K562 (cell line): ENCODE measurements at regions not wholly inside any gene's neighbourhood (a gene's known extent, or its start where the extent isn't known, plus 50 kb on each side); places are given as distances from the start of the nearest gene placed in this dataset.

Experiments
- ATAC-seq: fragments of 200-7000 bp; cut with Tn5 transposase; 3 replicates; pipeline ENCODE4 v1.9.1; 2020; ENCODE audit warnings: moderate library complexity
- BruUV-seq: library from RNA; stranded (reverse); fragments of 400-500 nt; replicated peaks from 2 replicates; lab custom pipeline; 2021; lab: Mats Ljungman, UMichigan
- CTCF ChIA-PET: fragments of 300-600 bp; formaldehyde crosslinking; extraction: SDS; loops from one replicate; lab custom pipeline; 2021; ENCODE audit warnings: low intra/inter-chr PET ratio; lab: Yijun Ruan, JAX
- POLR2A ChIA-PET: fragments of 300-600, 350-650 bp; sonication (Branson Sonifier 250); formaldehyde crosslinking; extraction: SDS; loops from one replicate; lab custom pipeline; 2021; ENCODE audit warnings: antibody characterized with exemption, inconsistent platforms; lab: Yijun Ruan, JAX
- DNase-seq, 4 experiments: peaks; one replicate each; pipeline versions ENCODE4 v3.0.0 to v3.0.0-alpha.2; 2011 to 2018; ENCODE audit warnings: low spot score in 3 of 4, mixed read lengths in 3 of 4; ENCODE audit errors: extremely low read depth in 1 of 4
- FAIRE-seq: peaks from 2 replicates; lab custom pipeline; 2011; peaks lifted over from hg19 to GRCh38; lab: Jason Lieb, UNC
- H2AFZ ChIP-seq: 2 replicates; pipeline ENCODE4 v1.6.0; 2011; ENCODE audit warnings: low read depth, low read length, control low read depth, inconsistent platforms
- H3K27ac ChIP-seq: fragments of 200-600 bp; 3 replicates; pipeline ENCODE4 v1.8.0; 2011; ENCODE audit warnings: low read depth, mild to moderate bottlenecking, control low read depth, inconsistent platforms, low read length, moderate library complexity, mixed read lengths; ENCODE audit errors: extremely low read depth
- H3K27me3 ChIP-seq, 2 experiments: fragments of 300-600 bp in 1 of 2; 2 replicates in 1 of 2; 3 replicates in 1 of 2; pipeline versions ENCODE4 v1.6.0 to v1.8.0; 2011; ENCODE audit warnings: inconsistent platforms in 2 of 2, low read length in 2 of 2, mild to moderate bottlenecking in 1 of 2, mixed read lengths in 1 of 2, moderate library complexity in 1 of 2; ENCODE audit not compliant: control insufficient read depth in 2 of 2, insufficient read depth in 2 of 2
- H3K36me3 ChIP-seq: fragments of 300-600 bp; 3 replicates; pipeline ENCODE4 v1.8.0; 2011; ENCODE audit warnings: mild to moderate bottlenecking, low read length, inconsistent platforms; ENCODE audit not compliant: control insufficient read depth, insufficient read depth
- H3K4me1 ChIP-seq, 2 experiments: fragments of 200-600 bp in 1 of 2; replicated peaks in 1 of 2; 2 replicates in 1 of 2; 3 replicates in 1 of 2; pipeline versions ENCODE4 v1.5.1 to v1.8.0; 2011; ENCODE audit warnings: inconsistent platforms in 2 of 2, low read length in 2 of 2, mild to moderate bottlenecking in 1 of 2, mixed read lengths in 1 of 2, moderate library complexity in 1 of 2; ENCODE audit not compliant: control insufficient read depth in 2 of 2, insufficient read depth in 2 of 2
- H3K4me2 ChIP-seq: 2 replicates; pipeline ENCODE4 v1.6.1; 2011; ENCODE audit warnings: low read length, control low read depth, inconsistent platforms, mixed read lengths; ENCODE audit not compliant: insufficient read depth
- H3K4me3 ChIP-seq: fragments of 200-600 bp; sonication (generic), shearing (Covaris generic); 2 replicates; pipeline ENCODE4 v1.5.1; 2016; ENCODE audit warnings: control low read depth, inconsistent platforms
- H3K79me2 ChIP-seq: fragments of 200-600 bp; 3 replicates; pipeline ENCODE4 v1.8.0; 2011; ENCODE audit warnings: low read length, inconsistent platforms; ENCODE audit not compliant: control insufficient read depth, insufficient read depth
- H3K9ac ChIP-seq, 2 experiments: 2 replicates each; pipeline versions ENCODE4 v1.6.0 to v1.6.1; 2011; ENCODE audit warnings: low read depth in 2 of 2, low read length in 2 of 2, control low read depth in 1 of 2, inconsistent platforms in 1 of 2, mild to moderate bottlenecking in 1 of 2, mixed read lengths in 1 of 2; ENCODE audit not compliant: insufficient read depth in 1 of 2
- H3K9me1 ChIP-seq: one replicate; pipeline ENCODE4 v1.6.0; 2011; ENCODE audit warnings: inconsistent platforms, mild to moderate bottlenecking, low read length, moderate library complexity; ENCODE audit not compliant: control insufficient read depth, insufficient read depth
- H3K9me3 ChIP-seq: replicated peaks from 2 replicates; pipeline ENCODE4 v1.5.1; 2011; ENCODE audit warnings: low read depth, low read length, inconsistent platforms; ENCODE audit not compliant: control insufficient read depth, insufficient read depth
- H4K20me1 ChIP-seq: replicated peaks from 2 replicates; pipeline ENCODE4 v1.6.1; 2011; ENCODE audit warnings: low read length, inconsistent platforms, mixed read lengths; ENCODE audit not compliant: control insufficient read depth, insufficient read depth
- CBX8 ChIP-seq: fragments of 200-600 bp; sonication (generic); IDR thresholded peaks from 2 replicates; pipeline ENCODE4 v1.6.1; 2012; ENCODE audit warnings: borderline replicate concordance, mixed run types, low read depth, mild to moderate bottlenecking, moderate library complexity, mixed read lengths, low read length, control low read depth, inconsistent platforms; ENCODE audit not compliant: poor library complexity, severe bottlenecking; ENCODE audit errors: extremely low read depth
- FIP1L1 ChIP-seq: fragments of 200-400 bp; formaldehyde crosslinking; IDR thresholded peaks from 2 replicates; pipeline ENCODE4 v1.6.1; 2018; ENCODE audit warnings: mild to moderate bottlenecking, low read depth, low read length; ENCODE audit not compliant: poor library complexity, severe bottlenecking
- MLX ChIP-seq, 2 experiments: fragments of 450-650 bp in 1 of 2; sonication (generic) in 1 of 2; formaldehyde crosslinking; conservative IDR thresholded peaks; 2 replicates each; pipeline versions ENCODE4 v1.4.0 to v1.8.1; 2020 to 2022; ENCODE audit warnings: mild to moderate bottlenecking in 1 of 2, missing genetic modification reagents in 1 of 2
- TCF7 ChIP-seq: sonication (generic); IDR thresholded peaks from 2 replicates; pipeline ENCODE4 v1.6.1; 2016; ENCODE audit warnings: antibody characterized with exemption, borderline replicate concordance
- XRCC5 ChIP-seq: fragments of 200-400 bp; formaldehyde crosslinking; IDR thresholded peaks from 2 replicates; pipeline ENCODE4 v1.6.1; 2017; ENCODE audit warnings: low read depth, mild to moderate bottlenecking, low read length
- ZFX ChIP-seq: sonication (generic); formaldehyde crosslinking; IDR thresholded peaks from 2 replicates; pipeline ENCODE4 v1.8.0; 2022; ENCODE audit warnings: mild to moderate bottlenecking, missing genetic modification reagents, moderate library complexity
- ZMIZ1 ChIP-seq, 2 experiments: fragments of 150-350 bp in 1 of 2; IDR thresholded peaks; 2 replicates each; pipeline ENCODE4 v1.6.1; 2012 to 2016; ENCODE audit warnings: low read depth in 2 of 2, low read length in 2 of 2, mild to moderate bottlenecking in 1 of 2, moderate library complexity in 1 of 2
- ZNF431 ChIP-seq: sonication (generic); formaldehyde crosslinking; IDR thresholded peaks from 2 replicates; pipeline ENCODE4 v1.8.0; 2022; ENCODE audit warnings: mild to moderate bottlenecking, missing genetic modification reagents
- ZSCAN29 ChIP-seq: fragments of 450-650 bp; IDR thresholded peaks from 2 replicates; pipeline ENCODE4 v1.6.1; 2017
- WGBS: fragments of 100-300 bp; shearing (Covaris generic); methylation state at CpG from one replicate; pipeline ENCODE4 v1.1.6; 2016; ENCODE audit warnings: low coverage, mixed read lengths; ENCODE audit not compliant: insufficient coverage; ENCODE audit errors: missing lambda C conversion rate; 5-methylcytosine and 5-hydroxymethylcytosine counted together
- in situ Hi-C: fragments of 300-500 bp; cut with MboI; formaldehyde crosslinking; loops from 4 replicates; pipeline ENCODE4 v1.15.0; 2018; ENCODE audit warnings: inconsistent platforms, mixed read lengths
- intact Hi-C: fragments of 100-400 bp; cut with micrococcal nuclease; formaldehyde crosslinking; loops from 2 replicates; pipeline ENCODE4 v1.14.2; 2022
- TF ChIP-seq, protein P1 (sequence below): sonication (generic); formaldehyde crosslinking; IDR thresholded peaks from 2 replicates; pipeline ENCODE4 v1.8.0; 2022; ENCODE audit warnings: mild to moderate bottlenecking, missing genetic modification reagents, borderline replicate concordance

DNA sequence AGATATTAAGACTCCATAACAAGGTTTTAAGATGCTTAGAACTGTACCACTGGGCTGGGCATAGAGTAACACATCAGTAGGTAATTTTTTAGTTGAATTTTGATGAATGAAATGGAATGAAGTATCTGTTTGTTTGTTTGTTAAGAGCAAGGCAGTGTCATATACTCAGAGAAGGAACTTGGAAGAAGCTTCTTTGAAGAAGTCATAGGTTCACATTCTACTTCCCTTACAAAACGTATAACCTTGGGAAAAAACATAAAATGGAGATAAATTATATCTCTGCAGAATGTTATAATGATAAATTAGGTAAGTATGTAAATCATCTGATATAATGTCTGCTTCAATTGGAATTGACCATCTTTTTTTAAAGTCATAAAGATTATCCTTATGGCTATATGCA, 122.1 kb upstream of the SLC39A10 start:
- Histone ChIP-seq H3K36me3 (no peaks in the 10 kb centered on the region), H3K4me2 (no peak overlapping the region), H3K9ac (0 out of 4 replicates have a peak overlapping the region, but pooled peaks of 1 of the 2 experiments have one; percentile 20), H3K27me3 (no peaks in the 10 kb centered on the region), H4K20me1 (no peaks in the 10 kb centered on the region), H3K27ac (peak overlapping the region; percentile 58; the same call in 1 of the 3 replicates), H3K9me1 (no peaks in the 10 kb centered on the region), H2AFZ (no peak overlapping the region), H3K4me1 (peaks cover 10 to 57% of the 10 kb centered on the region in 2 experiments), H3K79me2 (no peaks in the 10 kb centered on the region), H3K4me3 (no peak overlapping the region), H3K9me3 (no peaks in the 10 kb centered on the region)
- in situ Hi-C loops (no loop called here), intact Hi-C loops (loop anchor here (10.0 kb wide), 1 partner anchor 530 kb away; the partner anchor contains the start of gene DNAH7)
- CTCF ChIA-PET, result no interaction called here
- no peak for ATAC-seq
- no peak for TF ChIP-seq ZNF431 (CRISPR knock-in tag)
- no peak for TF ChIP-seq XRCC5
- TF ChIP-seq ZSCAN29, result no peak
- no peak for TF ChIP-seq FIP1L1
- TF ChIP-seq MLX (CRISPR knock-in tag; conservative IDR thresholded peaks at IDR 0.05), result no peak
- TF ChIP-seq, protein P1, sequence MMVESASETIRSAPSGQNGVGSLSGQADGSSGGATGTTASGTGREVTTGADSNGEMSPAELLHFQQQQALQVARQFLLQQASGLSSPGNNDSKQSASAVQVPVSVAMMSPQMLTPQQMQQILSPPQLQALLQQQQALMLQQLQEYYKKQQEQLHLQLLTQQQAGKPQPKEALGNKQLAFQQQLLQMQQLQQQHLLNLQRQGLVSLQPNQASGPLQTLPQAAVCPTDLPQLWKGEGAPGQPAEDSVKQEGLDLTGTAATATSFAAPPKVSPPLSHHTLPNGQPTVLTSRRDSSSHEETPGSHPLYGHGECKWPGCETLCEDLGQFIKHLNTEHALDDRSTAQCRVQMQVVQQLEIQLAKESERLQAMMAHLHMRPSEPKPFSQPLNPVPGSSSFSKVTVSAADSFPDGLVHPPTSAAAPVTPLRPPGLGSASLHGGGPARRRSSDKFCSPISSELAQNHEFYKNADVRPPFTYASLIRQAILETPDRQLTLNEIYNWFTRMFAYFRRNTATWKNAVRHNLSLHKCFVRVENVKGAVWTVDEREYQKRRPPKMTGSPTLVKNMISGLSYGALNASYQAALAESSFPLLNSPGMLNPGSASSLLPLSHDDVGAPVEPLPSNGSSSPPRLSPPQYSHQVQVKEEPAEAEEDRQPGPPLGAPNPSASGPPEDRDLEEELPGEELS (CRISPR knock-in tag), result no peak
- TF ChIP-seq ZFX (CRISPR knock-in tag), result no peak
- no peak for TF ChIP-seq ZMIZ1 (IDR thresholded peaks at IDR 0.05; ENCODE audit: low read depth in 2 of 2, low read length in 2 of 2)
- no peak for TF ChIP-seq TCF7
- TF ChIP-seq CBX8, result no peak
- no peak for FAIRE-seq
- DNase-seq, result no peak
- BruUV-seq, result no TSS peak
- POLR2A ChIA-PET, result no interaction called here
- 20% methylated on average over 1 of the region's 1 CpG for WGBS
